DOHH2 (cell line): ENCODE measurements at regions not wholly inside any gene's neighbourhood (a gene's known extent, or its start where the extent isn't known, plus 50 kb on each side); places are given as distances from the start of the nearest gene placed in this dataset.

Experiments used
- H3F3A ChIP-seq: fragments of 200-600 bp; sonication (generic), shearing (Covaris generic); 2 replicates; pipeline ENCODE4 v1.6.0; 2016; ENCODE audit warnings: antibody characterized with exemption, mild to moderate bottlenecking; ENCODE audit not compliant: control insufficient read depth, insufficient read depth
- H3K27ac ChIP-seq: fragments of 200-600 bp; sonication (generic); 2 replicates; pipeline ENCODE4 v1.5.1; 2014; ENCODE audit warnings: low read depth, mild to moderate bottlenecking, low read length, moderate library complexity
- H3K27me3 ChIP-seq: fragments of 200-600 bp; sonication (generic); 2 replicates; pipeline ENCODE4 v1.6.1; 2014; ENCODE audit warnings: mild to moderate bottlenecking, low read length, mixed read lengths; ENCODE audit not compliant: control insufficient read depth
- H3K36me3 ChIP-seq: fragments of 200-600 bp; sonication (generic); 2 replicates; pipeline ENCODE4 v1.6.1; 2014; ENCODE audit warnings: mild to moderate bottlenecking, low read length, moderate library complexity, mixed read lengths; ENCODE audit not compliant: control insufficient read depth
- H3K4me1 ChIP-seq: fragments of 200-600 bp; sonication (generic); 2 replicates; pipeline ENCODE4 v1.6.1; 2014; ENCODE audit warnings: mild to moderate bottlenecking, low read length, mixed read lengths; ENCODE audit not compliant: control insufficient read depth
- H3K4me2 ChIP-seq: fragments of 200-600 bp; sonication (generic); 2 replicates; pipeline ENCODE4 v1.6.0; 2014; ENCODE audit warnings: mild to moderate bottlenecking, low read length, moderate library complexity
- H3K4me3 ChIP-seq: fragments of 200-600 bp; sonication (generic); 2 replicates; pipeline ENCODE4 v1.5.1; 2014; ENCODE audit warnings: mild to moderate bottlenecking, low read length, mixed read lengths
- H3K79me2 ChIP-seq: fragments of 200-600 bp; sonication (generic); 2 replicates; pipeline ENCODE4 v1.6.1; 2014; ENCODE audit warnings: mild to moderate bottlenecking, low read length, mixed read lengths; ENCODE audit not compliant: control insufficient read depth
- H3K9me2 ChIP-seq: fragments of 200-600 bp; sonication (generic); replicated peaks from 2 replicates; pipeline ENCODE4 v1.6.1; 2014; ENCODE audit warnings: mild to moderate bottlenecking, low read length, mixed read lengths; ENCODE audit not compliant: control insufficient read depth
- H3K9me3 ChIP-seq: fragments of 200-600 bp; sonication (generic); 2 replicates; pipeline ENCODE4 v1.6.1; 2014; ENCODE audit warnings: antibody characterized with exemption, low read length, mixed read lengths; ENCODE audit not compliant: control insufficient read depth, insufficient read depth
- H4K20me1 ChIP-seq: fragments of 200-600 bp; sonication (generic); 2 replicates; pipeline ENCODE4 v1.6.0; 2014; ENCODE audit warnings: low read depth, mild to moderate bottlenecking, antibody characterized with exemption, low read length, moderate library complexity; ENCODE audit not compliant: control insufficient read depth, insufficient read depth
- CTCF ChIP-seq: fragments of 200-600 bp; sonication (generic); IDR thresholded peaks from one replicate; pipeline ENCODE4 v1.5.1; 2014; ENCODE audit warnings: antibody characterized with exemption, mild to moderate bottlenecking, low read depth, low read length; ENCODE audit not compliant: poor library complexity, severe bottlenecking
- EZH2phosphoT487 ChIP-seq: fragments of 200-600 bp; sonication (generic); IDR thresholded peaks from 2 replicates; pipeline ENCODE4 v1.6.1; 2017; ENCODE audit warnings: borderline replicate concordance, mild to moderate bottlenecking, antibody characterized with exemption, low read length, moderate library complexity, mixed read lengths

DNA sequence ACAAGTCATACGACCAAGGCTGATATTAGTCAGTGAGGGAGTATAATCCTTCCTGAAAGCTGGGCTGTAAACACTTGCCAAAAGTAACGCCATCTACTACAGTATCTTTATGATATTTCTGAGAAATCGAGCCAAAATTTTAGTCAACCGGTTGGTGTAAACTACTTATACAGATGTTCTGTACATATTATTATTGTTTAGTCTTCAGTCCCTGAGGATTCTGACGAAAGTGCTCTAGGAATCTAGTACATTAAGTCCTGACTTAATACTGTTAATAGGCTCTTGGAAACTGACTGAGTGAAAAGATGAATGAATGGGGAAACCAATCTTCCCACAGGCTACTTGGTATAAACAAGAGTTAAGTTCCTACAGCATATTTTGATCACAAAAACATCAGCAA lies 274.3 kb downstream of the USP25 start:
- Histone ChIP-seq H3K27ac (no peak overlapping the region), H3K9me3 (no peaks in the 10 kb centered on the region), H3K79me2 (no peaks in the 10 kb centered on the region), H3F3A (no peaks in the 10 kb centered on the region), H3K4me1 (no peaks in the 10 kb centered on the region), H4K20me1 (no peaks in the 10 kb centered on the region), H3K4me3 (no peak overlapping the region), H3K9me2 (no peaks in the 10 kb centered on the region), H3K36me3 (no peaks in the 10 kb centered on the region), H3K4me2 (no peak overlapping the region), H3K27me3 (no peaks in the 10 kb centered on the region)
- TF ChIP-seq EZH2phosphoT487 = no peak
- TF ChIP-seq CTCF = no peak

GRCh38 chr21:16004523-16004922 lies 274.7 kb downstream of the USP25 start:
- no peak overlapping the region for H3K4me3 ChIP-seq
- no peaks in the 10 kb centered on the region for H3K4me1 ChIP-seq

DNA sequence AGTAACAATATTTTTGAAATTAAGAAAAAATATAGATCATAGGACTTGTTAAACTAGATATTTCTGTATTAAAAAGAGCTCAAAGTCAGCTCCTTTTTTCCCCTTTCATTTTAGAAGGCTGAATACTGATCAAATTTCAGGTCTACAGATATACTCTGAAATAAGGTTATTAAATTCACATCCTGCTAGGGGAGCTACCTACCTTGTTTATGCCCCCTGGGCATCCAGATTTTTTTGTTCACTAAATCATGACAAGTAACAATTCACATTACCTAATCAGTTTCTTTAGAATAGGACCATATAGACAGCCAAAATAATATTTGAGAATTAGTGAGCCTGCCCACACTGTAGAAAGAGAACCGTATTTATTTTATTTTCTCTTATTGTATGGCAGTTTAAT lies 276.2 kb downstream of the USP25 start:
- TF ChIP-seq EZH2phosphoT487 (no peak), CTCF (no peak)
- Histone ChIP-seq H3K27me3 (no peaks in the 10 kb centered on the region), H3K4me3 (no peak overlapping the region), H3K4me1 (no peaks in the 10 kb centered on the region), H3K79me2 (no peaks in the 10 kb centered on the region), H3K27ac (no peak overlapping the region), H3K4me2 (no peak overlapping the region), H3K9me3 (no peaks in the 10 kb centered on the region), H3K36me3 (no peaks in the 10 kb centered on the region), H3F3A (no peaks in the 10 kb centered on the region), H3K9me2 (no peaks in the 10 kb centered on the region), H4K20me1 (no peaks in the 10 kb centered on the region)

More at GRCh38 chr21:16004523-16004922, 274.7 kb downstream of the USP25 start:
- no peaks in the 10 kb centered on the region for H3K27me3 ChIP-seq
- no peak overlapping the region for H3K27ac ChIP-seq
- H3F3A ChIP-seq = no peaks in the 10 kb centered on the region
- no peaks in the 10 kb centered on the region for H3K36me3 ChIP-seq
- H3K4me2 ChIP-seq = no peak overlapping the region
- no peaks in the 10 kb centered on the region for H3K9me3 ChIP-seq
- no peaks in the 10 kb centered on the region for H3K9me2 ChIP-seq
- TF ChIP-seq CTCF (no peak), EZH2phosphoT487 (no peak)
- H4K20me1 ChIP-seq = no peaks in the 10 kb centered on the region
- no peaks in the 10 kb centered on the region for H3K79me2 ChIP-seq

GRCh38 chr21:16007943-16008342 lies 278.2 kb downstream of the USP25 start:
- H3K4me2 ChIP-seq = no peak overlapping the region
- no peaks in the 10 kb centered on the region for H3K9me2 ChIP-seq
- no peaks in the 10 kb centered on the region for H3K4me1 ChIP-seq
- H3K36me3 ChIP-seq = no peaks in the 10 kb centered on the region
- no peaks in the 10 kb centered on the region for H4K20me1 ChIP-seq
- no peaks in the 10 kb centered on the region for H3K9me3 ChIP-seq
- no peak overlapping the region for H3K4me3 ChIP-seq
- no peaks in the 10 kb centered on the region for H3K27me3 ChIP-seq
- H3K27ac ChIP-seq = no peak overlapping the region
- no peak for TF ChIP-seq CTCF
- TF ChIP-seq EZH2phosphoT487 = no peak
- no peaks in the 10 kb centered on the region for H3K79me2 ChIP-seq
- H3F3A ChIP-seq = no peaks in the 10 kb centered on the region
